IPS DF 6.9 (cell line): ENCODE measurements at regions not wholly inside any gene's neighbourhood (a gene's known extent, or its start where the extent isn't known, plus 50 kb on each side); places are given as distances from the start of the nearest gene placed in this dataset.

ENCODE experiments used
- DNase-seq: peaks from one replicate; pipeline ENCODE4 v3.0.0-alpha.2; 2013; ENCODE audit warnings: low read depth, low spot score
- H3K27ac ChIP-seq: one replicate; pipeline ENCODE4 v1.5.1; 2013; ENCODE audit warnings: low read length, control low read depth
- H3K27me3 ChIP-seq: 2 replicates; pipeline ENCODE4 v1.6.1; 2013; ENCODE audit warnings: mild to moderate bottlenecking, low read length; ENCODE audit not compliant: control insufficient read depth, insufficient read depth
- H3K36me3 ChIP-seq: 2 replicates; pipeline ENCODE4 v1.6.1; 2013; ENCODE audit warnings: low read length; ENCODE audit not compliant: control insufficient read depth, insufficient read depth
- H3K4me1 ChIP-seq: 2 replicates; pipeline ENCODE4 v1.6.1; 2013; ENCODE audit warnings: low read length; ENCODE audit not compliant: control insufficient read depth, insufficient read depth
- H3K4me3 ChIP-seq: 2 replicates; pipeline ENCODE4 v1.5.1; 2013; ENCODE audit warnings: mild to moderate bottlenecking, low read length
- H3K9me3 ChIP-seq: 2 replicates; pipeline ENCODE4 v1.6.1; 2013; ENCODE audit warnings: low read length, inconsistent platforms; ENCODE audit not compliant: control insufficient read depth, insufficient read depth
- WGBS: extraction: QIAGEN DNeasy Blood & Tissue Kit; methylation state at CpG from one replicate; pipeline ENCODE4 v1.1.7; 2013; ENCODE audit warnings: mixed read lengths, missing lambda C conversion rate; ENCODE audit not compliant: insufficient read length, insufficient coverage; 5-methylcytosine and 5-hydroxymethylcytosine counted together

DNA sequence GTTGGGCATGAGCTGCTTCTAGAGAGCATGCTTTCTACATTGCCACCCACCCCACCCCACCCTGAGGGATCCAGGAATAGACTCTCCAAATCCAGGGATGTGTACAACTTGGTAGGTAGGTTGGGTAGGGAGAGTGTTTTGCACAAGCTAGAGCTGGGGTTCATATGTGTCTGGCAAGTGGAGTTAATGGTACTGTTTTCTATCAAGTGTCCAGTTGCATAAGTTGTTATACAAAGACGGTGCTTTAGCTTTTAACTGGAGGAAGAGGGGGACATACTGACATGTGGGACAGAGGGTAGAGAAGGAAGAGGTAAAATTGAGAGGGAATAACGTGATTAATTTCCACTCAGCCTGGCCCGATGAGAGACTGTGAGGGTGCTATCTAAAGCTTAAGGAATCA is 51.0 kb upstream of the TNC start:
- H3K27me3 ChIP-seq = no peaks in the 10 kb centered on the region
- no peaks in the 10 kb centered on the region for H3K9me3 ChIP-seq
- H3K4me3 ChIP-seq = no peak overlapping the region
- no CpG with 5 or more reads among the region's 3 CpGs for WGBS
- no peaks in the 10 kb centered on the region for H3K36me3 ChIP-seq
- no peaks in the 10 kb centered on the region for H3K4me1 ChIP-seq
- no peak overlapping the region for H3K27ac ChIP-seq
- no peak for DNase-seq

DNA sequence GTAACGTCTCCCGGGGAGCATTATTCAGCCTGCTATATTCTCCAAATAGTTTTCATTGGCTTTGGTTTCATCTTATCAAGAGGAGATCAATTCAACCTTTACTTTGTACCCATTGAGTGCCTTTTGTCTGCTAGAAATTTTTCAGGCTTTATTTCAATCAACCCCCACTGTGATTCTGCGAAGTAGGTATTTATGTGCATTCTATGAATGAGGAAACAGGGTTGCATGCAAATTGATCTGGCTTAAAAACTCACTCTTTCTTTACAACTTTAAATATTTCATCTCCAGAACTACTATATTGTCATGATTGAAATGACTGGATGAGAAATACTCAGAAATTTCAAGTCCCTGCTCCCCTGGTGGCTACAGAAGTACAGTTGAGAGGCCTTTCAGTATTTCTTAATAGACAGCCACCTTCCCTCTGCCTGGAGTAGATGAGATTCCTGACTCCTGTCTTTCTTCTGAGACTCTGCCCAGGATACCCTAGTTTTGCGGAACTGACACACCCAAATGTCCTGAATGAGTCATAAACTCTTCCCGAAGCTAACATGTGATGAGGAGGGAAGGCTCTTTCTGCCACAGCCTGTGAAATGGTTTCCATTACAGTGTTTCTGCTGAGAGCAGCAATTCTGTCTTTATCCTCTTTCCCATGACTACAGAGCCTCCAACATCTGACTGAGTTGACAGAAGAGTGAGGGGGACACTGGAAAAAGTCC is 52.6 kb upstream of the TNC start:
- H3K4me3 ChIP-seq = no peak overlapping the region
- H3K27me3 ChIP-seq = no peaks in the 10 kb centered on the region
- no peaks in the 10 kb centered on the region for H3K4me1 ChIP-seq
- no peaks in the 10 kb centered on the region for H3K9me3 ChIP-seq
- H3K27ac ChIP-seq = no peak overlapping the region
- DNase-seq = no peak
- no peaks in the 10 kb centered on the region for H3K36me3 ChIP-seq
- no CpG with 5 or more reads among the region's 5 CpGs for WGBS

DNA sequence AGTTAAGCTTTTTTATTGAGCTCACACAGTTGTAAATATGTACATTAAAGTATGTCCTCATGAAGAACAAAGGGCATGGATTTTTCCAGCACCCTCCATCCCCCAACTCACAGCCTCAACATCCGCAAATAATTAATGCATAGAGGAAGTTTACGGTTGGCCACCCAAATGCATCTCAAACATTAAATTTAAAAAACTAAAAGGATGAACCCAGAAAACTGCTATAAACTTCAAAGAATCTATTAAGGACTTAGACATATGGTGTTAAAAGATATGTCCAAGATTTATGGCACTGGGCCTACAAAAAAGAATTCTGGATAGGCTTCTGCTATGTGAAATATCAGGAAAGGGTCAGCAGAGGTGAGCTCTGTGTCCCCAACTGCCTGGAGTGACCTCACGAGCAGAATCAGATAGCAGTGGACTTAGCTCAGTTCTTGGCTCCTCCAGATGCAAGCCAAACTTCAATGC is 54.0 kb upstream of the TNC start:
- H3K4me1 ChIP-seq = no peaks in the 10 kb centered on the region
- no peak overlapping the region for H3K27ac ChIP-seq
- H3K9me3 ChIP-seq = no peaks in the 10 kb centered on the region
- no peaks in the 10 kb centered on the region for H3K36me3 ChIP-seq
- no CpG with 5 or more reads among the region's 3 CpGs for WGBS
- H3K27me3 ChIP-seq = no peaks in the 10 kb centered on the region
- no peak overlapping the region for H3K4me3 ChIP-seq
- no peak for DNase-seq

DNA sequence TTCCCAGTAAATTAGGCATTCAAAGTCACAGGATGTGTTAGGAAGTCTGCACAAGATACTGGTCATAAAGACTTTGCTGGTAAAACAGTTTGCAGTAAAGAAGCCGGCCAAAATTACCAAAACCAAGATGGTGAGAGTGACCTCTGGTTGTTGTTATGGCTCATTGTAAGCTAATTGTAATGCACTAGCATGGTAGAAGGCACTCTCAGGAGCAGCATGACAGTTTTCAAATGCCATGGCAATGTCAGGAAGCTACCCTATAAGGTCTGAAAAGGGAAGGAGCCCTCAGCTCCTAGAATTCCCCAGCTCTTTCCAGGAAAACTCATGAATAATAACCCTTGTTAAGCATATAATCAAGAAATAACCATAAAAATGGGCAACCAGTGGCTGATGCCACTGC is 64.3 kb upstream of the TNC start:
- no CpG with 5 or more reads among the region's 1 CpG for WGBS
- DNase-seq = no peak
- H3K9me3 ChIP-seq = no peaks in the 10 kb centered on the region
- no peaks in the 10 kb centered on the region for H3K27me3 ChIP-seq
- H3K4me3 ChIP-seq = no peak overlapping the region
- H3K4me1 ChIP-seq = peaks cover 3% of the 10 kb centered on the region
- no peak overlapping the region for H3K27ac ChIP-seq
- H3K36me3 ChIP-seq = no peaks in the 10 kb centered on the region

DNA sequence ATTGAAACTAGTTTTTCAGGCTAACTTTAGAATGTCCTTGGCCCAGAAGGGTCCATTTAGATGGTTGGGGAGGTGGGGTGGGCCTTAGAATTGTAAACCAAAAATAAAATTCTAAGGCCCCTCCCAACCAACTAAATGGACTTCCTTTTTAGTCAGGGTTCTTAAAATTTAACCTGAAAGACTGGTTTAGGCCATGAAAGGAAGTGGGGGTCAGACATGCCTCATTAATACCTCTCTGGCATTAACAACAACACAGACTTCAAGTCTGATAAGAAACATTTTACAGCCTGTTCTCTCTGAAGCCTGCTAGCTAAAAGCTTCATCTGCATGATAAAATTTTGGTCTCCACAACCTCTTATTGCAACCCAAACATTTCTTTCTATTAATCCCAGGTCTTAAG is 65.5 kb upstream of the TNC start:
- Histone ChIP-seq H3K27me3 (no peaks in the 10 kb centered on the region), H3K36me3 (no peaks in the 10 kb centered on the region), H3K4me1 (peaks cover 3% of the 10 kb centered on the region), H3K9me3 (no peaks in the 10 kb centered on the region), H3K27ac (no peak overlapping the region), H3K4me3 (no peak overlapping the region)
- DNase-seq = no peak

DNA sequence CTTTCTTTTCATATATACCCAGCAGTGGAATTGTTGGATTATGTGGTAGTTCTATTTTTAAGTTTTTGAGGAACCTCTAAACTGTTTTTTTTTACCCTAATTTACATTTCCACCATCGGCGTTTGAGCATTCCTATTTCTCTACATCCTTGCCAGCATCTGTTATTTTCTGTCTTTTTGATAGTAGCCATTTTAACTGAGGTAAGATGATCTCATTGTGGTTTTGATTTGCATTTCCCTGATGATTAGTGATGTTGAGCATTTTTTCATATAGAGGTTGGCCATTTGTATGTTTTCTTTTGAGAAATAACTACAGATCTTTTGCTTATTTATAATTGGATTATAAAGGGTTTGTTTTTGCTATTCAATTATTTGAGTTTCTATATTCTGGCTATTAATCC is 71.7 kb upstream of the TNC start:
- no CpG with 5 or more reads among the region's 2 CpGs for WGBS
- Histone ChIP-seq H3K9me3 (no peaks in the 10 kb centered on the region), H3K27me3 (no peaks in the 10 kb centered on the region), H3K36me3 (no peaks in the 10 kb centered on the region), H3K4me3 (no peak overlapping the region), H3K4me1 (peaks cover 4% of the 10 kb centered on the region; the same call in 1 of the 2 replicates), H3K27ac (no peak overlapping the region)
- no peak for DNase-seq

DNA sequence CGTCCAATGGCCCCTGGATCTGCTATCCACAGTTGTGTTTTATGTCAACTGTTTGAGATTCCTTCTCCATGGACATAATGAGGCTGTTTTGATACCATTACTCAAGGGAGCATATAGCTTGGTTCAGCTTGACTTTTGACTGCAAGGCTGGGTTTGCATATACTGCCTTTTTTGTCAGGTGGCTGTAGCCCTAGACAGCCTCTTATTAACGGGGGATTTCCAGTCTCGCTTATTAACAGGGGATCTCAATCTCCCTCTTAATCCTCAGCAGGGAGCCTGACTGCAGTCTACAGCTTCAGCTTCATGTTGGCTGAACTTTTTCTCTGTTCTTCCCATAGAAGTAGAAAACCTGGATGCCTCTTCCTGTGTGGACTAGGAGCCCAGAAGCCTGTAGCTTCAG is 73.7 kb upstream of the TNC start:
- Histone ChIP-seq H3K27me3 (no peaks in the 10 kb centered on the region), H3K4me3 (no peak overlapping the region), H3K36me3 (no peaks in the 10 kb centered on the region), H3K4me1 (peaks cover 4% of the 10 kb centered on the region; the same call in 1 of the 2 replicates), H3K27ac (no peak overlapping the region), H3K9me3 (no peaks in the 10 kb centered on the region)
- no CpG with 5 or more reads among the region's 3 CpGs for WGBS
- no peak for DNase-seq

DNA sequence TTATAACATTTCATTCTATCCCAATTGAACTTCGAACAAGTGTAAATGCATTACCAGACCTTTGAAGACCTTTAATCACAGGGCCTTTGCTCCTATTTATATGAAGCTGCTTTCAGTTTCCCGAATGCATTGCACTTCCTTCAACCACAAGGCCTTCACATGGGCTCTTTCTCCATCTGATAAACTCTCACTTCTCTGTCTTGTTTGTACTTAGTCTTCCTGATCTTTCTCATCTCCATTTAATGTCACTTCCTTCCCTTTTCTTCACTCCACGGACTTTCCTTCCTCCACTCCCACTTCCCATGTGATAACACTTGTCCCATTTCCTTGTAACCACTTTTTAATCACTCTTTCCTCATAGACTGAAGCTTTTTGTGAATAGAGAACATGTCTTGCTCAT is 74.3 kb upstream of the TNC start:
- H3K27me3 ChIP-seq = no peaks in the 10 kb centered on the region
- no peak overlapping the region for H3K27ac ChIP-seq
- H3K4me1 ChIP-seq = peaks cover 4% of the 10 kb centered on the region; the same call in 1 of the 2 replicates
- no peak for DNase-seq
- no peaks in the 10 kb centered on the region for H3K9me3 ChIP-seq
- whole genome bisulfite sequencing = no CpG with 5 or more reads among the region's 3 CpGs
- no peak overlapping the region for H3K4me3 ChIP-seq
- no peaks in the 10 kb centered on the region for H3K36me3 ChIP-seq

DNA sequence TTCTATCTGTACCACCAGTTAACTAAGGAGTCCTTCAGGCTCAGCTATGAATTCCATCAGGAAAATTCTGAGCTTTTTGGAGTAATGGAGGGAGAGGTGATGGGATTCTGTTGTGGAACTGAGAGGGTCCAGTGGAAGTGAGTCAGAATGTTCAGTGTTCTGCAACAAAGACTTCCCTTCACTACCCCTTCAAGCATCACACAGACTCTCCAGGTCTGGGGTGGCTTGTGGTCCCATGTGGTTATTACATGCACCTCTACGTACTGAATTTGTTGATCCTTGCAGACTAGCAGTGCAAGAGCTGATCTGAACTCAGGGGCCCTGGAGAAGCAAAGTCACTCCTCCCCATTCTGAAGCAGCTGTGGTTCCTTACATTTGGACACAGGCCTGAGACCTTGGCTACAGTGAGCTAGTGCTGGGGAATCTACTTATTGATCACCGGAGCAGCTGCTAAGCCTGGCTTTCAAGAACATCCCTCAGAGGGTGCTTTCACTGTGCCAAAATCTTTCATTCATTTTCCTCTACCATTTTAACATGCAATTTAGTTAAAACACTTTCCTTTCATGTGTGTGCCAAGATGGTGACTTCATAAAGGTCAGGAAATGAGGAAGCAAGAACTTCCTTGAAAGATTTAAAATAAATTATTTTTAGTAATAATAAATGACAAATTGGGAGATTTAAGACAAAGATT is 75.0 kb upstream of the TNC start:
- no peaks in the 10 kb centered on the region for H3K36me3 ChIP-seq
- H3K4me3 ChIP-seq = no peak overlapping the region
- peaks cover 4% of the 10 kb centered on the region; the same call in 1 of the 2 replicates for H3K4me1 ChIP-seq
- no CpG with 5 or more reads among the region's 2 CpGs for WGBS
- DNase-seq = no peak
- H3K27me3 ChIP-seq = no peaks in the 10 kb centered on the region
- no peaks in the 10 kb centered on the region for H3K9me3 ChIP-seq
- no peak overlapping the region for H3K27ac ChIP-seq

DNA sequence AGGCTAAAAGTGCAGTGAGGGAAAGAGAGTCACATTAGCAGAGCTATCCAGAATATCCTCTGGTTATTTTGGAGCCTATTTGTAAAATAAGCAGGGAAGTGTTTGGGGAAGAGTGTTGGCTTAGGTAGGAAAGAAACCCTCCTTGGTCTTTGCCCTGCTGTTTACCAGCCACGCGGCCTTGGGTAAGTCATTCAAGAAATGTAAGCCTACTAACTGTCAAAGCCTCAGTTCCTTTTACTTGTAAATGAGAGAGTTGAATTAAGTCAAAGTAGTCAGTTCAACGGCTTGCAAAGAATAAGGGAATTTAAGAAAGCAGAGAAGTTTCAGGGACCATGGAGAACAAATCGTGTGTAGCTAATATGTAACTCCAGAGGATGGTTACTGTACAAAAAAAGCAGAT is 75.8 kb upstream of the TNC start:
- Histone ChIP-seq H3K36me3 (no peaks in the 10 kb centered on the region), H3K27ac (no peak overlapping the region), H3K4me3 (no peak overlapping the region), H3K9me3 (no peaks in the 10 kb centered on the region), H3K27me3 (no peaks in the 10 kb centered on the region), H3K4me1 (peaks cover 4% of the 10 kb centered on the region; the same call in 1 of the 2 replicates)
- DNase-seq = no peak
- no CpG with 5 or more reads among the region's 4 CpGs for WGBS

DNA sequence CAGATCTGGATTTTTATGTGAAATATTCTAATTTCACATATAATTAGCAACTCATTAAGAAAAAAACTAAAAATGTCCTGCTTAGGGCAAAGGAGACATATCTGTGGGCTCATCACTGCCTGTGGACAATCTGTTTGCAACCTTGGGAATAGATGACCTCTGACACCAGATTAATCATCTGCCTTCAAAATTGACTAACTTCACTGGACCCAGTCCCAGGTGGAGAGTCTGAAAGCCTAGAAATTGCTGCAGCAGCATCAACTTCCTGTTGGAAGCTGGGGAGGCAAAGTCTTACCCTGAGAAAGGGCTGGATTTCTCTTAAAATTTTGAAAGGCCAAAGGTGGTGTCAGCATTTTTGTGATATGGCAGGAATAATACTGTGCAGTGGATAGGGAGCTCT is 76.3 kb upstream of the TNC start:
- no peak overlapping the region for H3K27ac ChIP-seq
- no peak for DNase-seq
- peaks cover 4% of the 10 kb centered on the region; the same call in 1 of the 2 replicates for H3K4me1 ChIP-seq
- no peaks in the 10 kb centered on the region for H3K27me3 ChIP-seq
- no peak overlapping the region for H3K4me3 ChIP-seq
- H3K36me3 ChIP-seq = no peaks in the 10 kb centered on the region
- H3K9me3 ChIP-seq = no peaks in the 10 kb centered on the region
